Left ventricle myocardium superior (tissue), 1 donor: ENCODE measurements at regions not wholly inside any gene's neighbourhood (a gene's known extent, or its start where the extent isn't known, plus 50 kb on each side); places are given as distances from the start of the nearest gene placed in this dataset.
"Not testable (repeated sequence)": the region's sequence is repeated elsewhere in the genome, so short reads cannot be mapped to it uniquely, and the experiment has no call there.

Experiments used
- ATAC-seq: fragments of 200-7000 bp; cut with Tn5 transposase; one replicate; pipeline ENCODE4 v1.9.1; 2020; ENCODE audit warnings: mild to moderate bottlenecking, moderate library complexity
- DNase-seq: peaks from one replicate; pipeline ENCODE4 v3.0.0-alpha.2; 2020
- intact Hi-C: fragments of 100-400 bp; cut with micrococcal nuclease; formaldehyde crosslinking; loops from one replicate; pipeline ENCODE4 v1.11.0; 2022
- donor health status: DM: no; HTN: yes; CAD: no; lungs with severe emphysema.

DNA sequence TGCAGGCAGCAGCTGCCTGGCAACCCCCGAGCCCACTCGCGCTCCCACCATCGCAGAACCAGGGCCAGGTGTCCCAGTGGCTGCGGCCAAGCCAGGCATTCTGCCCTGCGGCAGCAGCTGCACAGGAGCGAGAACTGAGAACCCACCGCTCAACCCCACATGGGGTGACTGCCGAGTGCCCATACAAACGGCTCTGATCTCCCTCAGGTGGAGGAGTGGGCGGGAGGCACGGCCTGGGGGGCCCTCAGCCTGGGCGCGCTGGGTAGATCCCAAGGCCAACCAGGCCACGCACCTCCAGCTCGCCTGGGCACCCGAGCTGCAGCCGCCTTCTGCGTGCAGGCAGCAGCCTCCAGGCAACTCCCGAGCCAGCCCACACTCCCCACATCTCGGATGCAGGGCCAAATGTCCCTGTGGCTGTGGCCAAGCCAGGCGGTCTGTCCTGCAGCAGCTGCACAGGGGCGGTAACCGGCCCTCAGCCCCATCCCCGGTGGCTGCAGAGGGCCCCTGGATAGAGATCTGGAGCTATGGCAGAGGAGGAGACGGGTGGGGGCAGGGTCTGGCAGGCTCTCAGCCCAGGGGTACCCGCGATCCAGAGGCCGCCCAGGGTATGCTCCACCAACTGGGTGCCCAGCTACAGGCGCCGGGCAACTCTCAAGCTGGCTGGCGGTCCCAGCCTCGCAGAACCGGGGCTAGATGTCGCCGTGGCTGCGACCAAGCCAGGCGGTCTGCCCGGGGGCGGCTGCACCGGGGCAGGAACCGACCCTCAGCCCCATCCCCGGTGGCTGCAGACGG, 1579.6 kb downstream of the TSPY10 start:
- DNase-seq, ATAC-seq, intact Hi-C loops: not testable (repeated sequence)

DNA sequence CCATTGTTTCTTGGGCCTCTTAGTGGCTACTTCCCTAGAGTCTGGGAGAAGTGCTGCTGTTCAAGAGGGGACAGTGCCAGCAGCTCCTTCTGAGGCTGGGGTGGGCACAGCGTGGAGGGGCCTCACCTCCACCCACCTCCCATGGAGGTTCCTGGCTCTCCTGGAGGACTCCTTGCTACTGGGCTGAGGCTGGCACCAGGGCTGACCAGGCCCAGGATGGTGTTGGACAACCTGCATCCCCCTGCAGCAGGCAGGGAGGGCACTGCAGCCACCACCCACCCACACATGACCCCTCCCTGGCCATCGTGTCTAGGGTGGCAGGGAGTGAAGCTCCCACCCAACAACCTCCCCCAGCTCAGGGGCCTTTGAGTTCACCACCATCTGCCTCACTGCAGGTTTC, 1549.3 kb upstream of the USP9Y start:
- ATAC-seq, DNase-seq, intact Hi-C loops: not testable (repeated sequence)

DNA sequence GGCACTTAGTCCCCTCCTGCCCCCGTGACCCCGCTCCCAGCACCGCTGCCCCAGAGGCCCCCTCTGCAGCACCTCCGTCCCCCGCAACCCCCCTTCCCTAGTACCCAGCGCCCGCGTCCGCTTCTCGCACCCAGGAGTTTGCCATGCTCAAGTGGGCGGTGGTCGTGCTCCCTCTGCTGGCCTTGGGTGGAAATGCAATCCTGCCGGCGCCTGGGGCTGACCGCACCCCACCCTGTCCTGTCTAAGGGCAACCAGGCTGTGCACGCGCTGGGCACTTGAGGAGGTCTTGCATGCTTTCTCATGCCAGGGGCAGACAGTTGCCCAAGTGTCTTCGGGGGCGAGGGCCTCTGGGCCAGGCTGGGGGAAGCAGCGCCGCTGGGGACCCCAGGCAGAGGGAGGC, 1544.9 kb upstream of the USP9Y start:
- intact Hi-C loops, ATAC-seq, DNase-seq: not testable (repeated sequence)

DNA sequence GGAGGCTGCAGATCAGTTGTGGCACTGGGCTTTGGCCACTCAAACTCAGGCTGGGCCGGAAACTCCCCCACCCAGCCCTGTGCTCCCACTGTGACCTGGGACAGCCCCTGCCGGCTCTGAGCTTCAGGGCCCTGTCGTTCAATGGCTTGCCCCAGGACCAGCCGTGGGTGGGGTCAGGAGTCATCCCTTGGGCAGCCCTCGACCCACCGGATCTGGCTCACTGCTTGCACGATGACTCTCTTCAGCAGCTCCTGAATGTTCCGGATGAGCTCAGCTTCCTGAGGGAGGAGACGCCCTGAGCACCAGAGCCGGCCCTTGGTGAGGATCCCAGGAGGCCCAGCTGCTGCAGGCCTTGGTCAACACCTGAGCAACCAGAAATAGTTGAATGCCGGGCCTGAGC, 1544.2 kb upstream of the USP9Y start:
- DNase-seq, intact Hi-C loops, ATAC-seq: not testable (repeated sequence)

DNA sequence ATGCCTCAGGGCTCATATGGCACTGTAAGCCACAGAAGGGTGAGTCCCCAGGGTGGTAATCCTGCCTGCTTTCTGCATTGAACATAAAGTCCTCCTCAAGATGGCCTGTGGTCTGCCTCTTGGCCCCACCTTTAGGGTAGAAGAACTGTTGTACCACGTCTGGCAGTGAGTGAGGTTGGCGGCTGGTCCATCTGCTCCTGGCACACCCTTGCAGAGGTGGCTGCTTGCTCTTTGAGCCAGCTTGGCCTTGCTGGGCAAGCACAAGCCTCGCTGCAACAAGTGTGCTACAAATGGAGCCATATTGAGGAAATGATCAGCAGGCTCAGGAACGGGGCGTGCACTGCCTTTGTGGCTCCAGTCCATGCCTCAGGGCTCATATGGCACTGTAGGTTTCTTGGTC, 1524.0 kb upstream of the USP9Y start:
- ATAC-seq, intact Hi-C loops, DNase-seq: not testable (repeated sequence)

DNA sequence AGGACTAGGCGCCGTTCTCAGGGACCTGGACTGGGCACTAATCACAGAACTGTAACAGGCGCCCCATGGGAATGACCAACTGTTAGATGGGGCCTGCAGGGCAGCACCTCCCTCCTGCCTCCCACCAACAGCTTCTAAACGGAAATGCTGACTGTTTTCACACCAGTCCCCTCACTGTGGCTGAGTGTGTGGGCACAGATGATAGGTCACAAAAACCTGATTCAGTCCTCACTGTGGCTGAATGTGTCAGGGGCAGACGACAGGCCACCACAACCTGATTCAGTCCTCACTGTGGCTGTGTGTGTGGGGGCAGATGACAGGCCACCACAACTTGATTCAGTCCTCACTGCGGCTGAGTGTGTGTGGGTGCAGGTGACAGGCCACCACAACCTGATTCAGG, 1499.9 kb upstream of the USP9Y start:
- ATAC-seq, DNase-seq, intact Hi-C loops: not testable (repeated sequence)

DNA sequence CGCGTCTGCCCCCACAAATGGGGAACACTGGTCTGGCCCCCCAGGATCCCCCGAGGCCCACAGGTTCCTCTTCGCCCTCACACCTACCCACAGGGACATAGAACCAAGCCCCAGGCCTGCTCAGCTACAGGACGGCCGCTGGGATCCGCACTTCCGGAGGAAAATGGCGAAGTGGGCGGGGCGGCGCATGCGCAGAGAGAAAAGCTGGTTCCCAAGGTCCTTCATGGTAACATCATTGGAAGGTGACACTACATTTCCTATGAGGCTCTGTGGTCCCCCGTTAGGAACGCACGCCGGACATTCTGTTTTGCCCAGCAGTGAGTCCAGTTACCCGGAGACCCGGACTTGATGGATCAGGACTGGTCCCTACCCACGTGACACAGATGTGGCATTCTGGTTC, 1486.2 kb upstream of the USP9Y start:
- peak; percentile 25 for DNase-seq
- ATAC-seq, intact Hi-C loops: not testable (repeated sequence)
